Kidney glomerular epithelial cell (primary cell): ENCODE measurements at regions not wholly inside any gene's neighbourhood (a gene's known extent, or its start where the extent isn't known, plus 50 kb on each side); places are given as distances from the start of the nearest gene placed in this dataset.
"Not testable (repeated sequence)": the region's sequence is repeated elsewhere in the genome, so short reads cannot be mapped to it uniquely, and the experiment has no call there.

Experiments
- DNase-seq: peaks from one replicate; lab custom pipeline; 2025; lab: John Stamatoyannopoulos, UW

DNA sequence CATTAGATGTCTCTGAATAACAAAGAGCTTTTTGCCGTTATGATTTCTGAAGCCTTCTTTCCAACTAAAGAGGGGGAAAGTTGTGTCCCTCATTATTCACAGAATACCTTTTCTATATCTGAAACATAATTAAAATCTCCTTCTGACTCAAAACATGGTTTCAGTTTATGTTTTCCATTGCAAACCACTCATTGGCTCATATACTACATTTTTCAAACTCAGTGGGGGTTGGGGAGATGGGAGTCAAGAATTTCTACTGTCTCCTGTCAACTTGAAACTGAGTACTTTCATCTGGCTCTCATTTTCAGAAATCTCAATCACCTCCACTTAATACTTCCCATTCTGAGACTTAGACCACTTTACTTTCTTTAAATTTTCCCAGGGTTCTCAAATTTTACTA lies 1839.5 kb upstream of the PCDH10 start:
- DNase-seq, result no peak

DNA sequence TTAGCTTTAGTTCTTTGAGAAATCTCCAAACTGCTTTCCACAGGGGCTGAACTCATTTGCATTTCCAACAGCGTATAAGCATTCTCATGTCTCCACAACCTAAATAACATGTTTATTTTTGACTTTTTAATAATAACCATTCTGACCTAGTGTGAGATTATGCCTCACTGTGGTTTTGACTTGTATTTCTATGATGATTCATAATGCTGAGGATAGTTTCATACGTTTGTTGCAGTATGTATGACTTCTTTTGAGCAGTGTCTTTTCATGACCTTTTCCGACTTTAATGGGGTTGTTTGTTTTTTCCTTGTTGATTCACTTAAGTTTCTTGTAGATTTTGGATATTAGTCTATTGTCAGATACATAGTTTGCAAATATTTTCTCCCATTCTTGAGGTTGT lies 1833.0 kb upstream of the PCDH10 start:
- no peak for DNase-seq

DNA sequence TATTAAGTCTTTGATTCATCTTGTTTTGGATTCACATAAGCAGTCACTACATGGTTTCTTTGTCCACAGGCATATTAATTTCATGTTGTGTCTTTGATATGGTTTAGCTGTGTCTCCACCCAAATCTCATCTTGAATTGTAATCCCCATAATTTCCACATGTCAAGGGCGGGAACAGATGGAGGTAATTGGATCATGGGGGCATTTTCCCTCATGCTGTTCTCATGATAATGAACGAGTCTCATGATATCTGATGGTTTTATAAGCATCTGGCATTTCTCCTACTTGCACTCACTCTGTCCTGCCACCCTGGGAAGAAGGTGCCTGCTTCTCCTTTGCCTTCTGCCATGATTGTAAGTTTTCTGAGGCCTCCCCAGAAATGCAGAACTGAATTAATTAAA lies 1811.2 kb upstream of the PCDH10 start:
- DNase-seq, result no peak

DNA sequence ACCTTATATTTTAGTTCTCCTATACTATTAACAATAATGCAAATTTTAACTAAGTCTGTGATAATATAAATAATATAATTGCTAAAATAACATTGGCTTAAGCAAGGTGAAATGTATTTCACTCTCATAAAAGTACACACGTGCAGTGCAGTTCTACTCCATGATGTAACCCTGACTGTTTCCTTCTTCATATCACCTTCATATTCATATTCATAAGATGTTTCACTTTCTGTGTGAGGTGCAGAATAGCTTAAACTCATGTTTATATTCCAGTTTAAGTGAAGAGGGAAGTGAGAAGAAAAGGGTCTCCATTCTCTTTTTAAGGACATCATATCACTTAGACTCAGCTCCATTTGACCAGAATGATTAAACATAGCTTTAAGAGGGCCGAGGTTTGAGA lies 1810.0 kb upstream of the PCDH10 start:
- DNase-seq, result no peak

DNA sequence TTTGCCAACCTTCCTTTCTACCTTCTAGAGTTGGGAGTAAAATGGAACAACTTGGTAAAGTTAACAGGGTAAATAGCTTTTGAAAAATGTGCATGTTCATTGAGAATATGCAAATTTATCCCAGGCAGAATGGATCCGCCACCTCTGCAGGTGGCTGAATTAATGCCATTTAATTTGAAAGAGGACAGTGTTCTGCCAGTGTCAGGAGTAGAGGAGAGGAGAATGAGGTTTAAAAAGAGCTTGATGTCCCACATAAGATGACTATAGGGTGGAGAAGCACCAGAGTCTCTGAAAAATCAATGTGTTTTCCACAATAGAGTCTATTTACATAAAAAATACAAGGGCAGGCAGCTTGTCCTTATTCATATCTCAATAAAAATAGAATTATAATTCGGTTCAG lies 1804.3 kb upstream of the PCDH10 start:
- DNase-seq, result no peak

DNA sequence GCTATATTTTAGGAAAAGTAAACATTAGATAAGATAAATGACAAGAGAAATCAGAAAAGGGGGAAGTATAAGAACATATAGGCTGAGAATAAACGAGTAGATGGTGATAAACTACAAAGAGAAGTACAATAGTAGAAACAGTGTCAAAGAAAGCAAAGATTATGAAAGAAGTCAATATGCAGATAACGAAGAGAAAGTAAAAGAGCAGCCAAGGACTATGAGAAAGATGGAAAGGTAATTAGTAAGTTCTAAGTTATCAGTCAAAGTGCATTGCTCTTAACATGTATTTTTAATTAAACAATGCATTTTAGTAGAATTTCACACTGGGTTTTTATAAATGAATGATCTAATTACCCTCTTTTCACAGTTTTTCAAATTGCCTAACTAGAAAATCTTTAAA lies 1801.3 kb upstream of the PCDH10 start:
- DNase-seq, result no peak

DNA sequence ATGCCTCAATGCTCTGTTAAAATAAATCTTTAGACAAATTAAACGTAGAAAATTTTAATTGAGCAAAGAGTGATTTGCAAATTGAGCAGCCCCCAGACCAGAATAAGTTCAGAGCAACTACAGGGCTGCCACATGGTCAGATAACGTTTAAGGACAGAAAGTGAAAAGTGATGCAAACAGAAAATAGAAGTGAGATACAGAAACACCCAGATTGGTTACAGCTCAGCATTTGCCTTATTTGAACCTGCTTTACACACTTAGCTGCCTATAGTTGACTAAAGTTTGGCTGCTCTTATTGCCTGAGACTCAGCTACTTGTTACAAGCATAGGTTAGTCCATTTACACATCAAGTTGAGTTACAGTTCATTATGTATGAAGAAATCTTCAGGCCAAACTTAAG lies 1800.8 kb upstream of the PCDH10 start:
- no peak for DNase-seq

DNA sequence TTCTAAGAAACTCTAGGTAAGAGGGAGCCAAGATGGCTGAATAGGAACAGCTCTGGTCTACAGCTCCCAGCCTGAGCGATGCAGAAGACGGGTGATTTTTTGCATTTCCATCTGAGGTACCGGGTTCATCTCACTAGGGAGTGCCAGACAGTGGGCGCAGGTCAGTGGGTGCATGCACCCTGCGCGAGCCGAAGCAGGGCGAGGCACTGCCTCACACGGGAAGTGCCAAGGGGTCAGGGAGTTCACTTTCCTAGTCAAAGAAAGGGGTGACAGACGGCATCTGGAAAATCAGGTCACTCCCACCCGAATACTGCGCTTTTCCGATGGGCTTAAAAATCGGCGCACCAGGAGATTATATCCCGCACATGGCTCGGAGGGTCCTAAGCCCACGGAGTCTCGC lies 1796.7 kb upstream of the PCDH10 start:
- DNase-seq, result not testable (repeated sequence)

DNA sequence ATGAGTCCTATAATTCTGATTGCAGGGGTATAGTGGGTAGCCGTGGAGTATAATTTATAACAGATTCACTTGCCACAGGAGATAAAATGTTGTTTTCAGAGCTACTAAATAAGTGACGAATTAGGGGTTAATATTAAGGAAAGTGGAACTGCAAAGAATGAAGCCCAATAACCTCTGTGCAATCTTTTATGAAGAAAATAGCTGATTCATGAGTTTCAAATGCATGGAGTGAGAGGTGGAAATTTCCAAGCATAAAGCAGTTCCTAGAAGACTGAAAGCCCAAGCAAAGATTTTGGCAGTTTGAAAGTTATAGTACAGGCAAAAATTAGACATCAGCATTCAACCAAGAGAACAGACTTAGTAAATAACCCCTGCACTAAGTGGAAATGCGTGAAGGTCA lies 1782.4 kb upstream of the PCDH10 start:
- DNase-seq, result no peak

DNA sequence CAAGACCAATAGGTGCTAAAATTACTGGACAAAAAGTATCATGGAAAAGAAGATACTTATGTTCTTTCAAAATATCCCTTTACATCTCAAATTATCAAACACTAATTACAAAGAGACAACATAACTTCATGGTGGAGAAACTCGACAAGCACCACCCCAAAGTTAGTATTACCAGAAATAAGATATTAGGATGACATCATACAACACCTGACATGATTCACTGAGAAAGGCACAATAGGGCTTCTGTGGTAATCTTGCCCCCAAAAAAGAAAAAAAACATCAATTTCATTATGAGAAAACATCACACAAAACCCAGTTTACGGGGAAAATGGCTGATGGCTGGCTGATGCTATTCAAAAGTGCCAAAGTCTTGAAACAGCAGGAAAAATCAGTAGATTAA lies 1781.7 kb upstream of the PCDH10 start:
- DNase-seq, result no peak

DNA sequence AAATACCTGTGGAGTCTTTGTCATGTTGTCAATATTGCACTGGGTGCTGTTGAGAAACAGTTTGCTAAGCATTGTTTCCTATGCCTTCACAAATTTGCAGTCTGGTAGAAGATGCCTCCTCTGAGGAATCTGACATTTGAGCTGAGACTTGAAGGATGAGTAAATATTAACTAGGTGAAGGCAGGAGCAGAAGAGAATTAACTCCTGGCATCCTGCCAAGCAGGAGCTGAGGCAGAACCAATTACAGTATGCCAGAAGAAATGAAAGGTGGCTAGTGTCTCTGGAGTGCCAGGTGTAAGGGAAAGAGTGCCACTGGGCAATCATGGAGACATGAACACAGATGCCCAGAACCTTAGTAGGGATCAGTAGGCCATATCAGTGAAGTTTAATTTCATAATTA lies 1778.2 kb upstream of the PCDH10 start:
- DNase-seq, result peak; percentile 72

DNA sequence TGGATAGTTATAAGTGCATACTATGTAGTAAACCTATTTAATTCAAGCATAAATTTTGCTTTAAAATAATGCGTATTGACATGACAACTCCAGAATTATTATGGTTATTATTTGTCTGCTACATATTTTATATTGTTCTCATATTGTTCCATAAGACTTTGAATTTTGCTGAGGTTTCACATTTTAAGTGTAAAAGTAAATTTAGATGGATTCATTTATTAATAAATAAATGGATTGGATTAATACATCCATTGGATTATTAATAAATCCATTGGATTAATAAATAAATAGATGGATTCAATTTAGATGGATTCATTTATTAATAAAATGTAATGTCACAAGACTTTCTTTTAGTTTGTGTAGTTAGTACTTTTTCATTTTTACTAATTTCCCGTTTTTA lies 1768.0 kb upstream of the PCDH10 start:
- no peak for DNase-seq

DNA sequence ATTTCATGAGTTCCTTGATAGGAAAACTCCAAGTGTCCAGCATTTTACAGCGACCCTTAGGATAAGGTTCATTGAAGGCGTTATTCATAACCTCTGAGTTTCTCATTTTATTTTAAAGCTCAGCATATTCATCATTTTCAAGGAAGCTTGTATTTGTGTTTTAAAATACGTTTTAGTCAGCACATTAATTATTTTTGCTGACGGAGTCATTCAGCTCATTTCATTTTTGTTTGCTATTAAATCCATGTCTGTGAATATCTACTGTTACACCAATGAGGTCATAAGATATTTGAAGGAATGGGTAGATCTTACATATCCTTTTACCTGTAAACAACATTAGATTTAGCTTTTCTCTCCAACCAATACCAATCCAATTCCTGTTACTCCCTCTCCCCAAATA lies 1766.3 kb upstream of the PCDH10 start:
- no peak for DNase-seq

DNA sequence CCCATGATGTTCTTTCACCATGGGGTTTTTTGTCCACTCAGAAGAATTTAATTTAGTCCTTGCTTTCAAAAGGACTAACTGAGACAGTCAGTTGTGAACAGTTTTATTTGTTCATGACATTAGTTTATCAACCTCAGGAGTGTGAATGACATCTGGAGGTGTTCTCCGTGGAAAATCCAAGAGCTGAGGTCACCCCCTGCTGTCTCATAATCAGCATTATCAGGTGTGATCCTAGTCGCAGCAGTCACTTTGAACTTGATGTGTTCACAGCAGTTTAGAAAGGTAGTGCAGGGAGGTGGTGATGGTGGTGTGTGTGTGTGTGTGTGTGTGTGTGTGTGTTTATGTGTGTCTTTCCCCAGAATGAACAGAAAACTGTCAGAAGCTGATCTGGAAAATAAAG lies 1760.8 kb upstream of the PCDH10 start:
- no peak for DNase-seq

DNA sequence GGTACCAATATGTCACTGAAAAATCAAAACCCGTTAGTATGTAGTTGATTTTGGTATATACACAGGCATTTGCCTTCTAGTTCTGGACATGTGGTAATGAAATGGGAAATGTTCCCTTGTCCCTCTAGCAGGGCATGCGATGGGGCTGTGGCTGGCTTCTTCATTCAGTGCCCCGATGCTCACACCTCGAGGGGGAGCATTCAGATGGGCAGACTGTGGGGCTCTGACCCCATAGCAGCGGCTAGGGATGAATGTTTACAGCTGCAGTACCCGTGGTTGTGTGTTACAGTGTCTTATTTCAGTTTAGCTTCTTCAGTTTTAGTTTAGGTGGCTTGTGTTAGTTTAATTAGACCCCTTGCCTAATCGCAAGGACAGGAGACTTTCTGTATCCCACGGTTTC lies 1741.0 kb upstream of the PCDH10 start:
- no peak for DNase-seq

DNA sequence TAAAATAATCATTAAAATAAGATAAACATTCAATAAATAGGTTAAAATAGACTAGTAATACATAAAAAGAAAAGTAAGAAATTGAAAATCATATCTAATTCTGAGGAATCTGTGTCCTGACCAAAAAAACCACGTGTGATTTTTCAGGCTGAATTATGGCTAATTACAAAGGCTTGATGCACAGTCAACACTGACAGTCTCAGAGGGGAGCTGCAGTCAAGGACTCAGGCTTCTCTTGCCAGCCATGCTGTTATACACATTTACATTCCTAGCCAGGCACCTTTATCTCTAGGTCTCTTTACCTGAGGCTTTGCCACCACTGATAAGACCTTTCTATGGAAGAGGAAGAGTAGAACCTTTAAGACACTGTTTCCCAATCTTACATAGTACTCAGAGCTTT lies 1737.7 kb upstream of the PCDH10 start:
- no peak for DNase-seq

DNA sequence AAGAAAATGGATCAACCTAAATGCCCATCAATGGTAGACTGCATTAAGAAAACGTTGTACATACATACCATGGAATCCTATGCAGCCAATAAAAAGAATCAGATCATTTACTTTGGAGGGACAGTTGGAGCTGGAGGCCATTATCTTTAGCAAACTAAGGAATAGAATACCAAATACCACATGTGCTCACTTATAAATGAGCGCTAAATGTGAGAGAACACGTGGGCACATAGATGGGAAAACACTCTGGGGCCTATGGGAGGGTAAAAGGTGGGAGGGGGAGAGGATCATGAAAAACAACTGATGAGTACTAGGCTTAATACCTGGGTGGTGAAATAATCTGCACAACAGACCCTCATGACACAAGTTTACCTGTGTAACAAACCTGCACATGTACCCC lies 1729.9 kb upstream of the PCDH10 start:
- no peak for DNase-seq

DNA sequence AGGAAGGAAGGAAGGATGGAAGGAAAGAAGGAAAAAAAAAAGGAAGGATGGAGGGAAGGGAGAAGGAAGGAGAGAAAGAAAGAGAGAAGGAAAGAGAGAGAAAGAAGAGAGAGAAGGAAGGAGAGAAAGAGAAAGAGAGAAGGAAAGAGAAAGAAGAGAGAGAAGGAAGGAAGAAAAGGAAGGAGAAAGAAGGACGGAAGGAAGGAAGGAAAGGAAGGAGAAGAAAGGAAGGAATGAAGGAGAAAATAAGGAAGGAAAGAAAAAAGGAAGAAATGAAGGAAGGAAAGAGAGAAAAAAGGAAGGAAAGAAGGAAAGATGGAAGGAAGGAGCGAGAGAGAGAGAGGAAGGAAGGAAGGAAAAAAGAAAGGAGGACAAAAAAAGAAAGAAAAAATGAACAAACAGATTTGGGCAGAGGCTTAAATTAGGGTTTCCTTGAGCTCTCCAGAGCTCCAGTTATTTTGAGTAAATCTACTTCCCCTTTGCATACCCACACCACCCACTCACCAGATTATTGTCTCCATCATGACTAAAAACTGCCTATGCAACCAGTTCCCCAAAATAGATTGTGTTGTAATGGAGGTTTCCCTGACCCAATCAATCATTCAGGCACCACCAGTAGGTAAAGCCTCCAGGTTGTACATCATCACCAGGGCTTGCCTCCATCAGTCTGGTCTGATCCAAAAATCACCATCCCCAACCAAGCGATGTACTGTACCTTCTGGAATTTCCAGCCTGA lies 1722.9 kb upstream of the PCDH10 start:
- no peak for DNase-seq

DNA sequence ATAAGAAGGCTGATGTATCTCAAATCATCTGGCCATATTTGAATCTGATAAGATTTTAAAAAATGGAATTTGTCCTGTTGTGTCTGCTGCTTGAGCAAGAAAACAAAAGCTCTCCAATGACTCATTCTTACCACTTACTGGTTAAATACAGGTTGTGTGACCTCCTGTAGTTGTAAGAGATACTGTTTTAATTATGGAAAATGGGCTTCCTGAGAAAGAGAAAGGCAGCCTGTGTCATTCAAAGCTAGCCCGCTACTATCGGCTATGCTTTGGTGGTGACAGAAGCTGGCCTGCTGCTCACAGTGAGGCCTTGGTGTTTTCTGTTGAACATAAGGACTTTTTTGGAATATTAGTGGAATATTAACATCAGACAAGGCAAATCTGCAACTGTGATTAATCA lies 1722.1 kb upstream of the PCDH10 start:
- no peak for DNase-seq

DNA sequence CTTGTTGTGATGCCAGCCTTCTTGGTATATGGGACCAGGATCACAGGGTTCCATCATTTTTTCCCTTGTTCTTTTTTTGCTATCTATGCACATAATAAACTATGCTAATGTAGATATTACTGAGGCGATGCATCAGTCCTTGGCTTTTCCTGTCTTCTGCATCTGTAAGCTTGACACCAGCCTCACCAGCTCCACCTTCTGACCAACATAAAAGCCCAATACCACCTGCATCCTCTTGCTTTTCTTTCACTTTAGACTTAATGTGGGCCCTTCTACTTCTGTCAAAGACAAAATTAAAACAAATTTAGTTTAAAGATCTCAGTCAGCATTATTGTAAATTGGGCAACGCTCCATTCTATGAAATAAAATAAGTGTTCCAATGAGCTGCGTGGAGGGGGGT lies 1718.8 kb upstream of the PCDH10 start:
- no peak for DNase-seq

DNA sequence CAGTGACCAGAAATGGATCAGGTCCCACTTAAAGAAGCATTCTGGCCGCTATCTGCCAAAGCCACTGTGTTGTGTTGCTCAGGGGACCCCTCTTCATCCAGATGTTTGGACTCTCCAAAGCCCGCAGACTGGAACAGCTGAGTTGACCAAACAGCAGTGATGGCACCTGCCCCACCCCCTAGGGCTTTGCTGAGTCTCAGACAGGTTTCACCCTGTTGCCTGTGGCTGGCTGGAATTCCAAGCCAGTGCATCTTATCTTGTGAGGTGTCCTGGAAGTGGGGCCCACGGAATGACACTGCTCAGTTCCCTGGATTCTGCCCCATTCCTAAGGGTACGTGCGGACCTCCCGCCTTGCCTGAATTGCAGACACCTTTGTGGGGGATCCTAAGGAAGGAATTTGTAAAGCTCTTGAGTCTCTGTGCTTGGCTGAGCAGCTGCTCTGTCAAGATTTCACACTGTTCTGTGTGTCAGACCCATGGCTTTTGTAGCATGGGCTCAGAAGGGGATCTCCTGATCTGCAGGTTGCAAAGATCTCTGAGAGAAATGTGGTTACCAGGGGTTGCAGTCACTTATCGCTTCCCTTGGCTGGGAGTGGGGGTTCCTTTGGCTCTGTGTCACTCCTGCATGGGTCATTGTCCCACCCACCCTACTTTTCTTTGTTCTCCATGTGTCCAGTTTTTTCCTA lies 1707.9 kb upstream of the PCDH10 start:
- no peak for DNase-seq

DNA sequence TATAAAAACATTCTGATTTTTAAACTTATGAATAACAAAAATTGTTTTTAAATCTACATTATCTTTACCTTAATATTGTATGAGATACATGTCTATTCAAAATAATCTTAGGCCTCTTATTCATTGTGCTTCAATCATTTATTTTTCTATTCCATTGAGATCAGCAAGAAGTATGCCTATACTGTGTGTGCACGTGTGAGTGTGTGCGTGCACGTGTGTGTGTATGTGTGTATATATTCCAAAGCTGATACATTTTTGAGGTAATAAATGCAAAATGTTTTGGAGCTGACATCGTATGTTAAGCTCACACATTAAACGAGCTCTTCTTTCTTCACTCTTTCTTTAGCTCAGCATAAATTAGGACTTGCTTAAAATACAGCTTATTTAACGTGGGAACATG lies 1701.2 kb upstream of the PCDH10 start:
- no peak for DNase-seq

DNA sequence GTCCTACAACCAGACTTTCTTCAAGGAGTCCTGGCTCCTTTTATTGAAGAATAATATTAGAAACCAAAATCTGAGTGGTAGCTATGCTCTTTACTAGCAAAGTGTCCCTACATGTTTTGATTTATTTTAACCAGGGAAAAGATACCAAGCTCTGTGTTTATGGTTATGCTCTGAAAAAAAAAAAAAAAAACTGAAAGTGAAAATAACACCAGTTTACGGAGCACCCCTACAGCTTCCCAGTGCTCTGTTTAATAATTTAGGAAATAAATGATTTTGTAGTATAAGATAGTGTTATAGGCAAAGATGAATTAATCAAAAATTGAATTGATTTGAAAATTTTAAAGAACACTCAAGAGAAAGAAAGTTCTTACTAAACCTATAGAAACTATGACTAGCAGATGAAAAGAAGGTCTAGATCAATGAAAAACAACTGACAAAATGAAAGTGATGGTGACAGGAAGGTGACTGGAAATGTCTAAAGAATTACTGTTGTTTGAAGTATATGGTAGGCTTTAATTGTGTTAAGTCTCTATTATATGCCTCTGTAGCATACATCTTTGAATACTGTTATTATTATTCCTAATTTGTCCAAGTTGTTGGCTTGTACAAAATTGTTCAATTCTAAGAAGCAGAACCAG lies 1698.4 kb upstream of the PCDH10 start:
- no peak for DNase-seq
